CD14-positive monocyte (primary cell): ENCODE measurements at regions not wholly inside any gene's neighbourhood (a gene's known extent, or its start where the extent isn't known, plus 50 kb on each side); places are given as distances from the start of the nearest gene placed in this dataset.

Source experiments
- DNase-seq, 3 donors: peaks; one replicate each; pipeline ENCODE4 v3.0.0-alpha.2; 2011 to 2022
- H2AFZ ChIP-seq: 2 replicates; pipeline ENCODE4 v1.6.0; 2012; ENCODE audit warnings: mild to moderate bottlenecking, low read depth, low read length, inconsistent platforms; ENCODE audit not compliant: insufficient read depth, poor library complexity, severe bottlenecking
- H3K27ac ChIP-seq, 2 donors: 1 replicate in 1 of 2; 2 replicates in 1 of 2; pipeline ENCODE4 v1.5.1; 2012 to 2013; ENCODE audit warnings: low read length in 2 of 2, control low read depth in 1 of 2, inconsistent platforms in 1 of 2, low read depth in 1 of 2, mild to moderate bottlenecking in 1 of 2
- H3K27me3 ChIP-seq, 2 donors: one replicate each; pipeline versions ENCODE4 v1.6.0 to v1.6.1; 2011 to 2013; ENCODE audit warnings: low read length in 2 of 2; ENCODE audit not compliant: control insufficient read depth in 2 of 2, insufficient read depth in 2 of 2
- H3K36me3 ChIP-seq, 2 donors: replicated peaks in 1 of 2; 1 replicate in 1 of 2; 2 replicates in 1 of 2; pipeline versions ENCODE4 v1.5.1 to v1.6.1; 2012 to 2013; ENCODE audit warnings: low read length in 2 of 2, control low read depth in 1 of 2, inconsistent platforms in 1 of 2, mild to moderate bottlenecking in 1 of 2; ENCODE audit not compliant: insufficient read depth in 2 of 2, control insufficient read depth in 1 of 2
- H3K4me1 ChIP-seq, 2 donors: 1 replicate in 1 of 2; 2 replicates in 1 of 2; pipeline versions ENCODE4 v1.5.1 to v1.6.1; 2012 to 2013; ENCODE audit warnings: low read length in 2 of 2, control low read depth in 1 of 2, inconsistent platforms in 1 of 2, mild to moderate bottlenecking in 1 of 2, moderate library complexity in 1 of 2; ENCODE audit not compliant: insufficient read depth in 2 of 2, control insufficient read depth in 1 of 2
- H3K4me2 ChIP-seq: replicated peaks from 2 replicates; pipeline ENCODE3; 2012; ENCODE audit warnings: low read length, moderate library complexity, mild to moderate bottlenecking; ENCODE audit not compliant: poor library complexity, severe bottlenecking; ENCODE audit errors: extremely low read depth
- H3K4me3 ChIP-seq, 3 experiments: fragments of 200-600 bp in 1 of 3; sonication (generic) in 1 of 3; replicated peaks in 1 of 3; 1 replicate in 2 of 3; 2 replicates in 1 of 3; pipeline ENCODE4 v1.5.1; 2011 to 2013; ENCODE audit warnings: low read length in 3 of 3, mild to moderate bottlenecking in 3 of 3, control low read depth in 2 of 3, low read depth in 2 of 3, inconsistent platforms in 1 of 3, moderate library complexity in 1 of 3
- H3K79me2 ChIP-seq: 2 replicates; pipeline ENCODE4 v1.6.0; 2012; ENCODE audit warnings: mild to moderate bottlenecking, control low read depth, inconsistent platforms, low read length, moderate library complexity; ENCODE audit not compliant: insufficient read depth
- H3K9ac ChIP-seq: 2 replicates; pipeline ENCODE4 v1.6.0; 2017; ENCODE audit warnings: low read length, mild to moderate bottlenecking; ENCODE audit not compliant: insufficient read depth, poor library complexity, severe bottlenecking
- H3K9me3 ChIP-seq, 2 donors: replicated peaks in 1 of 2; 1 replicate in 1 of 2; 2 replicates in 1 of 2; pipeline versions ENCODE4 v1.5.1 to v1.6.1; 2012 to 2013; ENCODE audit warnings: low read length in 2 of 2, control low read depth in 1 of 2; ENCODE audit not compliant: control insufficient read depth in 1 of 2, insufficient read depth in 1 of 2
- H4K20me1 ChIP-seq: 2 replicates; pipeline ENCODE4 v1.6.0; 2012; ENCODE audit warnings: mild to moderate bottlenecking, low read length, control low read depth, moderate library complexity; ENCODE audit not compliant: insufficient read depth
- H3K27ac Mint-ChIP-seq, 7 donors: one replicate each; pipeline ENCODE4 v1.8.0; 2020; ENCODE audit warnings: mild to moderate bottlenecking in 7 of 7, mixed read lengths in 7 of 7, moderate library complexity in 6 of 7, inconsistent platforms in 2 of 7
- H3K27me3 Mint-ChIP-seq, 3 donors: one replicate each; pipeline ENCODE4 v1.8.0; 2021 to 2022; ENCODE audit warnings: low read depth in 3 of 3, mild to moderate bottlenecking in 3 of 3, mixed read lengths in 3 of 3, moderate library complexity in 3 of 3, inconsistent platforms in 1 of 3
- H3K36me3 Mint-ChIP-seq, 2 donors: one replicate each; pipeline ENCODE4 v1.8.0; 2020; ENCODE audit warnings: mixed read lengths in 2 of 2, inconsistent platforms in 1 of 2, mild to moderate bottlenecking in 1 of 2
- H3K4me1 Mint-ChIP-seq: one replicate; pipeline ENCODE4 v1.8.0; 2020; ENCODE audit warnings: mild to moderate bottlenecking, mixed read lengths
- H3K4me3 Mint-ChIP-seq, 2 donors: one replicate each; pipeline ENCODE4 v1.8.0; 2020; ENCODE audit warnings: mild to moderate bottlenecking in 2 of 2, mixed read lengths in 2 of 2, moderate library complexity in 1 of 2
- H3K9me3 Mint-ChIP-seq, 7 donors: one replicate each; pipeline ENCODE4 v1.8.0; 2020 to 2022; ENCODE audit warnings: mixed read lengths in 7 of 7, mild to moderate bottlenecking in 6 of 7, moderate library complexity in 6 of 7, inconsistent platforms in 2 of 7
- CTCF ChIP-seq: fragments of 200-600 bp; IDR thresholded peaks from one replicate; pipeline ENCODE4 v1.8.0; 2022; ENCODE audit warnings: antibody characterized with exemption, mild to moderate bottlenecking
- WGBS: methylation state at CpG from one replicate; pipeline ENCODE4 v1.1.5; 2013; ENCODE audit warnings: missing lambda C conversion rate; ENCODE audit not compliant: insufficient coverage; 5-methylcytosine and 5-hydroxymethylcytosine counted together
- intact Hi-C, 2 donors: fragments of 100-400 bp; cut with micrococcal nuclease; formaldehyde crosslinking; loops; one replicate each; pipeline versions ENCODE4 v1.15.0 to v1.15.1; 2023

DNA sequence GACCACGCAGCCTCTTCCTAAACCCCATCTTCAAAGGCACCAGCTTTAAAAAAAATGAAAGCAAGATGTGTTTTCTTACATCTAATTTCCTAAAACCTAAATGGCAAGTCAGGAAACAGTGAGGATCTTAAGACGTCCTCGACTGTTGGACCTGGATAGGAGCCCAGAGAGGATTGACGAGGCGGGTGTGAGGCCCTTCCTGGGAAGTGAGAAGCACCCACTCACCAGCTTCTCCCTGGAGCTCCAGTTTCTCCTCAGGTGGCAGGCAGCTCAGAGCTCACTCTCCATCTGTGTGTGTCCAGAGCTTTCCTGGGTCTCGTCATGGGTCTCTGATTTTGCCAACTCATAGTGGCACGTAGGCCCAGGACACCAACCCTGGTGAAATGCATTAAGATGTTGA, 614.0 kb upstream of the AUTS2 start:
- H3K36me3 ChIP-seq: no peaks in the 10 kb centered on the region
- no peaks in the 10 kb centered on the region for H3K36me3 Mint-ChIP-seq
- intact Hi-C loops: no loop called here
- no peak overlapping the region for H2AFZ ChIP-seq
- H3K4me2 ChIP-seq: no peak overlapping the region
- no peak for TF ChIP-seq CTCF
- peaks cover 0 to 2% (median 0%) of the 10 kb centered on the region in 3 donors for H3K27me3 Mint-ChIP-seq
- H3K79me2 ChIP-seq: no peaks in the 10 kb centered on the region
- H3K27ac ChIP-seq: no peak overlapping the region
- H3K27ac Mint-ChIP-seq: no peak overlapping the region
- H4K20me1 ChIP-seq: no peaks in the 10 kb centered on the region
- 100% methylated on average over 1 of the region's 7 CpGs for WGBS
- H3K4me1 ChIP-seq: no peaks in the 10 kb centered on the region
- H3K9ac ChIP-seq: no peak overlapping the region
- H3K4me3 Mint-ChIP-seq: no peak overlapping the region
- H3K27me3 ChIP-seq: no peaks in the 10 kb centered on the region
- H3K4me1 Mint-ChIP-seq: no peaks in the 10 kb centered on the region
- no peak for DNase-seq
- H3K9me3 Mint-ChIP-seq: peaks cover 5 to 37% (median 27%) of the 10 kb centered on the region in 7 donors
- H3K9me3 ChIP-seq: peaks cover 40 to 46% of the 10 kb centered on the region in 2 donors
- no peak overlapping the region for H3K4me3 ChIP-seq

- no CpG with 5 or more reads among the region's 3 CpGs for WGBS
- H3K27me3 ChIP-seq: no peaks in the 10 kb centered on the region
- peaks cover 7 to 28% (median 16%) of the 10 kb centered on the region in 7 donors for H3K9me3 Mint-ChIP-seq
- H4K20me1 ChIP-seq: no peaks in the 10 kb centered on the region
- no peaks in the 10 kb centered on the region for H3K4me1 ChIP-seq
- no peak overlapping the region for H3K4me2 ChIP-seq
- H3K9me3 ChIP-seq: peaks cover 41 to 56% of the 10 kb centered on the region in 2 donors
- no peaks in the 10 kb centered on the region for H3K36me3 ChIP-seq
- intact Hi-C loops: no loop called here
- H2AFZ ChIP-seq: no peak overlapping the region
- H3K4me1 Mint-ChIP-seq: no peaks in the 10 kb centered on the region
- no peak overlapping the region for H3K4me3 ChIP-seq
- H3K79me2 ChIP-seq: no peaks in the 10 kb centered on the region
- no peak for TF ChIP-seq CTCF
- no peak overlapping the region for H3K27ac Mint-ChIP-seq
- H3K36me3 Mint-ChIP-seq: no peaks in the 10 kb centered on the region
- no peaks in the 10 kb centered on the region for H3K27me3 Mint-ChIP-seq
- H3K27ac ChIP-seq: no peak overlapping the region
- no peak for DNase-seq
- H3K4me3 Mint-ChIP-seq: no peak overlapping the region
- no peak overlapping the region for H3K9ac ChIP-seq
Observed at GRCh38 chr7:68994841-68995240, 603.4 kb upstream of the AUTS2 start.
